Breast epithelium (tissue), 3 donors: ENCODE measurements at regions not wholly inside any gene's neighbourhood (a gene's known extent, or its start where the extent isn't known, plus 50 kb on each side); places are given as distances from the start of the nearest gene placed in this dataset.

Experiments
- CTCF ChIP-seq, 3 donors: fragments of 450-650 bp; IDR thresholded peaks; one replicate each; pipeline ENCODE4 v1.5.1; 2016 to 2017; ENCODE audit warnings: antibody characterized with exemption in 3 of 3, mild to moderate bottlenecking in 3 of 3, moderate library complexity in 3 of 3
- POLR2AphosphoS5 ChIP-seq, 3 donors: sonication (generic); formaldehyde crosslinking; IDR thresholded peaks; one replicate each; pipeline ENCODE4 v1.6.1; 2017; ENCODE audit warnings: antibody characterized with exemption in 3 of 3

DNA sequence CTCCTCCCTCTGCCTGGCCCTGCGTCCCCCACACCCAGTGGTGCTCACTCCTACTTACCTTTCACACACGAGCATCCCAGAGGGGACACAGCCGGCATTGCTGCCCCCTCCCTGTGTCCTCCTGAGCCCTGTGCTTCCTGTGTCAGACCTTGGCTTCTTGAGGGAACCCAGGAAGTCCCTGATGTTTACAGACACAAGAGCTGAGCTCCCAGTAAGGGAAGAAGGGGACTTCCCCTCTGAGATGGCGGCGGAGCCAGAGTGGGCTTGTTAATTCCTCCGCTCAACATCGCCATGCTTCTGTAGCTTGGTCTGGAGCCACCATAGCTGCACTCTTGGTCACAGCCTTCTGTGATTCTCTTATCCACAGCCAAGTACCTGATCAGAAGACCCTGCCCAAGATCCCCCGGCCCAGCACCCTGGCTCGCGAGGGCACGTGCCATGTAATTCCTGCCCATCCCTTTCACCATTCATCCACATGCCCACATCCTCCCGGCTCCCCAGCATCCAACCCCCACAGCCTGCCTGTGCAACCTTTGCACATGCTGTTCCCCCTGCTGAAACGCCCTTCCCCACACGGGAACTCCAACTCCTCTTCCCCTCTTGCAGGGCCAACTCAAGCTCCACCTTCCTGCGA is 127.4 kb upstream of the FOXF1 start:
- TF ChIP-seq CTCF (IDR thresholded peaks at IDR 0.05) (no peak), POLR2AphosphoS5 (IDR thresholded peaks at IDR 0.05) (no peak)
